H1 (cell line): ENCODE measurements at regions not wholly inside any gene's neighbourhood (a gene's known extent, or its start where the extent isn't known, plus 50 kb on each side); places are given as distances from the start of the nearest gene placed in this dataset.

Experiments
- CTCF ChIA-PET: fragments of 300-600 bp; sonication (Branson Sonifier 250); formaldehyde crosslinking; loops from one replicate; lab custom pipeline; 2021; ENCODE audit not compliant: partially characterized antibody; lab: Charles Lee
- POLR2A ChIA-PET: fragments of 300-600 bp; sonication (Branson Sonifier 250); formaldehyde crosslinking; loops from one replicate; lab custom pipeline; 2021; ENCODE audit warnings: inconsistent platforms; ENCODE audit not compliant: partially characterized antibody; lab: Charles Lee
- DNase-seq, 2 experiments: peaks; one replicate each; pipeline versions ENCODE4 v3.0.0 to v3.0.0-alpha.2; 2010 to 2022; ENCODE audit warnings: low spot score in 2 of 2, low read depth in 1 of 2, mixed read lengths in 1 of 2
- FAIRE-seq: peaks from 2 replicates; lab custom pipeline; 2011; peaks lifted over from hg19 to GRCh38; lab: Jason Lieb, UNC
- H2AFZ ChIP-seq: 2 replicates; pipeline ENCODE4 v1.8.1; 2012; ENCODE audit warnings: low read length, inconsistent platforms
- H2AK5ac ChIP-seq: 2 replicates; pipeline ENCODE4 v1.6.1; 2013; ENCODE audit warnings: low read depth, low read length
- H2BK120ac ChIP-seq: replicated peaks from 2 replicates; pipeline ENCODE3; 2013; ENCODE audit warnings: low read depth, low read length, inconsistent platforms
- H2BK12ac ChIP-seq: 2 replicates; pipeline ENCODE4 v1.6.1; 2013; ENCODE audit warnings: low read depth, low read length
- H2BK15ac ChIP-seq: 2 replicates; pipeline ENCODE4 v1.6.1; 2013; ENCODE audit warnings: low read length
- H2BK20ac ChIP-seq: 2 replicates; pipeline ENCODE4 v1.6.1; 2013; ENCODE audit warnings: low read length
- H2BK5ac ChIP-seq: 2 replicates; pipeline ENCODE4 v1.6.1; 2013; ENCODE audit warnings: low read depth, low read length
- H3K14ac ChIP-seq: 2 replicates; pipeline ENCODE4 v1.6.1; 2013; ENCODE audit warnings: inconsistent platforms; ENCODE audit not compliant: insufficient read length
- H3K18ac ChIP-seq: 2 replicates; pipeline ENCODE4 v1.6.1; 2013; ENCODE audit warnings: low read length; ENCODE audit errors: extremely low read depth
- H3K23ac ChIP-seq: 2 replicates; pipeline ENCODE4 v1.6.1; 2013; ENCODE audit warnings: inconsistent platforms; ENCODE audit not compliant: insufficient read length
- H3K23me2 ChIP-seq: 2 replicates; pipeline ENCODE4 v1.6.1; 2013; ENCODE audit warnings: low read depth, low read length
- H3K27ac ChIP-seq: 2 replicates; pipeline ENCODE4 v1.6.1; 2011; ENCODE audit warnings: low read depth, low read length, inconsistent platforms
- H3K27me3 ChIP-seq, 4 experiments: replicated peaks in 1 of 4; 1 replicate in 1 of 4; 2 replicates in 3 of 4; pipeline versions ENCODE4 v1.6.1 to v1.8.1; 2011 to 2013; ENCODE audit warnings: low read length in 3 of 4, mild to moderate bottlenecking in 3 of 4, inconsistent platforms in 2 of 4, mixed read lengths in 2 of 4, moderate library complexity in 1 of 4; ENCODE audit not compliant: control insufficient read depth in 3 of 4, insufficient read depth in 3 of 4; ENCODE audit errors: extremely low read depth in 1 of 4
- H3K36me3 ChIP-seq, 4 experiments: 2 replicates each; pipeline versions ENCODE4 v1.6.1 to v1.8.1; 2011 to 2013; ENCODE audit warnings: mild to moderate bottlenecking in 4 of 4, low read length in 3 of 4, moderate library complexity in 2 of 4, control low read depth in 1 of 4, inconsistent platforms in 1 of 4; ENCODE audit not compliant: insufficient read depth in 4 of 4, control insufficient read depth in 2 of 4
- H3K4ac ChIP-seq: replicated peaks from 2 replicates; pipeline ENCODE3; 2013; ENCODE audit warnings: low read length, low read depth, mixed read lengths, inconsistent platforms; ENCODE audit not compliant: insufficient read length
- H3K4me1 ChIP-seq, 4 experiments: replicated peaks in 1 of 4; 1 replicate in 1 of 4; 2 replicates in 3 of 4; pipeline versions ENCODE4 v1.6.1 to v1.8.1; 2011 to 2013; ENCODE audit warnings: low read length in 3 of 4, inconsistent platforms in 2 of 4, mixed read lengths in 1 of 4; ENCODE audit not compliant: insufficient read depth in 4 of 4, control insufficient read depth in 3 of 4
- H3K4me2 ChIP-seq, 2 experiments: 2 replicates each; pipeline versions ENCODE4 v1.6.1 to v1.8.1; 2011 to 2013; ENCODE audit warnings: low read depth in 2 of 2, low read length in 2 of 2, control low read depth in 1 of 2, inconsistent platforms in 1 of 2, mild to moderate bottlenecking in 1 of 2; ENCODE audit not compliant: insufficient read depth in 1 of 2
- H3K4me3 ChIP-seq, 4 experiments: fragments of 200-600, 300-600 bp in 1 of 4; sonication (generic), shearing (Covaris generic), sonication (Bioruptor Twin) in 1 of 4; 2 replicates each; pipeline versions ENCODE4 v1.5.1 to v1.8.1; 2011 to 2016; ENCODE audit warnings: low read length in 4 of 4, low read depth in 3 of 4, control low read depth in 2 of 4, inconsistent platforms in 2 of 4, mild to moderate bottlenecking in 2 of 4, mixed read lengths in 1 of 4, moderate library complexity in 1 of 4; ENCODE audit not compliant: insufficient read depth in 2 of 4; ENCODE audit errors: extremely low read depth in 1 of 4
- H3K56ac ChIP-seq: replicated peaks from 2 replicates; pipeline ENCODE3; 2013; ENCODE audit warnings: low read depth, mild to moderate bottlenecking, mixed read lengths, low read length, inconsistent platforms; ENCODE audit not compliant: insufficient read length
- H3K79me1 ChIP-seq: 2 replicates; pipeline ENCODE4 v1.6.1; 2013; ENCODE audit warnings: low read depth, low read length, control low read depth
- H3K79me2 ChIP-seq, 2 experiments: 2 replicates each; pipeline versions ENCODE4 v1.6.1 to v1.8.1; 2012 to 2013; ENCODE audit warnings: low read length in 2 of 2, mild to moderate bottlenecking in 2 of 2, inconsistent platforms in 1 of 2; ENCODE audit not compliant: insufficient read depth in 2 of 2, control insufficient read depth in 1 of 2
- H3K9ac ChIP-seq, 4 experiments: replicated peaks in 1 of 4; 1 replicate in 1 of 4; 2 replicates in 3 of 4; pipeline versions ENCODE4 v1.6.1 to v1.8.1; 2011 to 2013; ENCODE audit warnings: low read depth in 3 of 4, low read length in 3 of 4, control low read depth in 2 of 4, mild to moderate bottlenecking in 2 of 4, moderate library complexity in 2 of 4, inconsistent platforms in 1 of 4; ENCODE audit errors: extremely low read depth in 1 of 4
- H3K9me3 ChIP-seq, 2 experiments: 2 replicates each; pipeline versions ENCODE4 v1.6.1 to v1.8.1; 2012 to 2013; ENCODE audit warnings: mild to moderate bottlenecking in 2 of 2, moderate library complexity in 2 of 2, control low read depth in 1 of 2, inconsistent platforms in 1 of 2, low read depth in 1 of 2, low read length in 1 of 2, mixed read lengths in 1 of 2; ENCODE audit not compliant: insufficient read depth in 2 of 2
- H4K20me1 ChIP-seq, 2 experiments: replicated peaks in 1 of 2; 2 replicates each; pipeline versions ENCODE3 to v1.8.1; 2011 to 2013; ENCODE audit warnings: inconsistent platforms in 2 of 2, low read length in 2 of 2, mild to moderate bottlenecking in 1 of 2; ENCODE audit not compliant: insufficient read depth in 2 of 2, control insufficient read depth in 1 of 2
- H4K5ac ChIP-seq: 2 replicates; pipeline ENCODE4 v1.6.1; 2013; ENCODE audit warnings: low read length, low read depth, mixed read lengths, inconsistent platforms; ENCODE audit not compliant: insufficient read length
- H4K8ac ChIP-seq: 2 replicates; pipeline ENCODE4 v1.8.0; 2013; ENCODE audit warnings: mild to moderate bottlenecking, moderate library complexity, low read length, inconsistent platforms; ENCODE audit not compliant: insufficient read depth; ENCODE audit errors: extremely low read depth
- H4K91ac ChIP-seq: replicated peaks from 2 replicates; pipeline ENCODE3; 2013; ENCODE audit warnings: low read length, mixed read lengths, inconsistent platforms; ENCODE audit not compliant: insufficient read length
- BACH1 ChIP-seq: IDR thresholded peaks from 2 replicates; pipeline ENCODE4 v1.6.1; 2012; ENCODE audit warnings: low read length, improper control_type of control experiment
- CHD2 ChIP-seq: IDR thresholded peaks from 2 replicates; pipeline ENCODE4 v1.6.1; 2012; ENCODE audit warnings: low read length, improper control_type of control experiment
- JUND ChIP-seq: IDR thresholded peaks from 2 replicates; pipeline ENCODE4 v1.6.1; 2011; ENCODE audit warnings: mild to moderate bottlenecking, improper control_type of control experiment, low read length
- RBBP5 ChIP-seq: IDR thresholded peaks from 2 replicates; pipeline ENCODE4 v1.7.1; 2012; ENCODE audit warnings: low read depth, mild to moderate bottlenecking, inconsistent platforms, low read length, moderate library complexity, borderline replicate concordance
- SUZ12 ChIP-seq: fragments of 200-600 bp; sonication (generic); IDR thresholded peaks from 2 replicates; pipeline ENCODE4 v1.6.1; 2012; ENCODE audit warnings: mild to moderate bottlenecking, inconsistent platforms, low read length, moderate library complexity, mixed read lengths
- TAF7 ChIP-seq: optimal IDR thresholded peaks from 2 replicates; pipeline ENCODE3; 2011; ENCODE audit warnings: low read depth, mild to moderate bottlenecking, inconsistent platforms, low read length, moderate library complexity, borderline replicate concordance
- TCF12 ChIP-seq: IDR thresholded peaks from 2 replicates; pipeline ENCODE4 v1.6.1; 2011; ENCODE audit warnings: low read depth, mild to moderate bottlenecking, low read length
- WGBS, 2 experiments: shearing (Covaris generic) in 1 of 2; methylation state at CpG; one replicate each; pipeline versions ENCODE4 v1.1.6 to v1.1.7; 2013 to 2015; ENCODE audit warnings: low lambda C conversion rate in 2 of 2, mixed read lengths in 2 of 2, inconsistent platforms in 1 of 2, low coverage in 1 of 2, missing lambda C conversion rate in 1 of 2; ENCODE audit not compliant: insufficient replicate concordance in 2 of 2, insufficient coverage in 1 of 2, insufficient read length in 1 of 2; ENCODE audit errors: extremely low coverage in 1 of 2, missing lambda C conversion rate in 1 of 2; 5-methylcytosine and 5-hydroxymethylcytosine counted together
- TF ChIP-seq, protein P1 (sequence below): IDR thresholded peaks from 2 replicates; pipeline ENCODE4 v1.6.1; 2012; ENCODE audit warnings: low read length, inconsistent platforms

DNA sequence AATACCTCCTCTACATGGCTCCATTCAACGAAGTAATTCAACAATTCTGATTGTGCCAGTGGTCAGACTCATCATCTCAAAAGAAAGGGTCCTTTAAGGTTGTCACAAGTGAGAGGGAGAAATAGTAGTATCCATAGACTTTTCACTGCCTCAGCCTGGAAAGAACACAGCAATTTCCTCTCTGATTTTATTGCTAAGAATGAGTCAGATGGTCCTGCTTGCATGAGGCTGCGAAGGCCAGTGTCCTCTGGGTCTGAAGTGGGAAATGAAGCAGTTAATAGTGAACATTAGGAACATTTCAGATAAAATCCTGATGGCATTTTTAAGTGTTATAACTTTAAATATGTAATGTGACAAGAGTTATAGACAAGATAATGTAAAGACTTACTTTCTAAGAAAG lies 979.0 kb downstream of the EFNA5 start:
- no peak overlapping the region for H2AK5ac ChIP-seq
- TF ChIP-seq JUND = no peak
- TF ChIP-seq TAF7 = no peak
- no peak for TF ChIP-seq CHD2
- TF ChIP-seq TCF12 = no peak
- TF ChIP-seq BACH1 = no peak
- no peak for TF ChIP-seq SUZ12
- no peak for TF ChIP-seq RBBP5
- TF ChIP-seq, protein P1, sequence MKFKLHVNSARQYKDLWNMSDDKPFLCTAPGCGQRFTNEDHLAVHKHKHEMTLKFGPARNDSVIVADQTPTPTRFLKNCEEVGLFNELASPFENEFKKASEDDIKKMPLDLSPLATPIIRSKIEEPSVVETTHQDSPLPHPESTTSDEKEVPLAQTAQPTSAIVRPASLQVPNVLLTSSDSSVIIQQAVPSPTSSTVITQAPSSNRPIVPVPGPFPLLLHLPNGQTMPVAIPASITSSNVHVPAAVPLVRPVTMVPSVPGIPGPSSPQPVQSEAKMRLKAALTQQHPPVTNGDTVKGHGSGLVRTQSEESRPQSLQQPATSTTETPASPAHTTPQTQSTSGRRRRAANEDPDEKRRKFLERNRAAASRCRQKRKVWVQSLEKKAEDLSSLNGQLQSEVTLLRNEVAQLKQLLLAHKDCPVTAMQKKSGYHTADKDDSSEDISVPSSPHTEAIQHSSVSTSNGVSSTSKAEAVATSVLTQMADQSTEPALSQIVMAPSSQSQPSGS = no peak
- TF ChIP-seq, all 59 proteins: peak for 0
- Histone ChIP-seq H4K20me1 (no peaks in the 10 kb centered on the region), H3K56ac (no peak overlapping the region), H3K36me3 (no peaks in the 10 kb centered on the region), H3K18ac (no peak overlapping the region), H3K79me1 (no peaks in the 10 kb centered on the region), H2BK5ac (no peak overlapping the region), H3K4me1 (no peaks in the 10 kb centered on the region), H3K23me2 (no peaks in the 10 kb centered on the region), H3K27me3 (no peaks in the 10 kb centered on the region), H3K4me3 (no peak overlapping the region), H3K4me2 (no peak overlapping the region), H3K9ac (no peak overlapping the region), H2BK12ac (no peak overlapping the region), H3K4ac (no peak overlapping the region), H4K8ac (no peak overlapping the region), H2AFZ (0 out of 2 replicates have a peak overlapping the region, but pooled peaks have one; percentile 10), H4K5ac (no peak overlapping the region), H3K9me3 (no peaks in the 10 kb centered on the region), H3K79me2 (no peaks in the 10 kb centered on the region), H3K27ac (no peak overlapping the region), H2BK120ac (no peak overlapping the region), H2BK15ac (no peak overlapping the region), H4K91ac (no peak overlapping the region), H3K23ac (no peak overlapping the region), H2BK20ac (no peak overlapping the region), H3K14ac (no peak overlapping the region)
- 90% methylated on average over 2 of the region's 2 CpGs; no CpG with 5 or more reads in 1 of the 2 experiments for WGBS, 2 experiments
- no peak for DNase-seq
- ChIA-PET POLR2A (no interaction called here), CTCF (no interaction called here)
- FAIRE-seq = no peak
